K562 (cell line): ENCODE measurements at regions not wholly inside any gene's neighbourhood (a gene's known extent, or its start where the extent isn't known, plus 50 kb on each side); places are given as distances from the start of the nearest gene placed in this dataset.

ENCODE experiments used
- ATAC-seq: fragments of 200-7000 bp; cut with Tn5 transposase; 3 replicates; pipeline ENCODE4 v1.9.1; 2020; ENCODE audit warnings: moderate library complexity
- BruUV-seq: library from RNA; stranded (reverse); fragments of 400-500 nt; replicated peaks from 2 replicates; lab custom pipeline; 2021; lab: Mats Ljungman, UMichigan
- CTCF ChIA-PET: fragments of 300-600 bp; formaldehyde crosslinking; extraction: SDS; loops from one replicate; lab custom pipeline; 2021; ENCODE audit warnings: low intra/inter-chr PET ratio; lab: Yijun Ruan, JAX
- POLR2A ChIA-PET: fragments of 300-600, 350-650 bp; sonication (Branson Sonifier 250); formaldehyde crosslinking; extraction: SDS; loops from one replicate; lab custom pipeline; 2021; ENCODE audit warnings: antibody characterized with exemption, inconsistent platforms; lab: Yijun Ruan, JAX
- DNase-seq, 4 experiments: peaks; one replicate each; pipeline versions ENCODE4 v3.0.0 to v3.0.0-alpha.2; 2011 to 2018; ENCODE audit warnings: low spot score in 3 of 4, mixed read lengths in 3 of 4; ENCODE audit errors: extremely low read depth in 1 of 4
- FAIRE-seq: peaks from 2 replicates; lab custom pipeline; 2011; peaks lifted over from hg19 to GRCh38; lab: Jason Lieb, UNC
- H2AFZ ChIP-seq: 2 replicates; pipeline ENCODE4 v1.6.0; 2011; ENCODE audit warnings: low read depth, low read length, control low read depth, inconsistent platforms
- H3K27ac ChIP-seq: fragments of 200-600 bp; 3 replicates; pipeline ENCODE4 v1.8.0; 2011; ENCODE audit warnings: low read depth, mild to moderate bottlenecking, control low read depth, inconsistent platforms, low read length, moderate library complexity, mixed read lengths; ENCODE audit errors: extremely low read depth
- H3K27me3 ChIP-seq, 2 experiments: fragments of 300-600 bp in 1 of 2; 2 replicates in 1 of 2; 3 replicates in 1 of 2; pipeline versions ENCODE4 v1.6.0 to v1.8.0; 2011; ENCODE audit warnings: inconsistent platforms in 2 of 2, low read length in 2 of 2, mild to moderate bottlenecking in 1 of 2, mixed read lengths in 1 of 2, moderate library complexity in 1 of 2; ENCODE audit not compliant: control insufficient read depth in 2 of 2, insufficient read depth in 2 of 2
- H3K36me3 ChIP-seq: fragments of 300-600 bp; 3 replicates; pipeline ENCODE4 v1.8.0; 2011; ENCODE audit warnings: mild to moderate bottlenecking, low read length, inconsistent platforms; ENCODE audit not compliant: control insufficient read depth, insufficient read depth
- H3K4me1 ChIP-seq, 2 experiments: fragments of 200-600 bp in 1 of 2; replicated peaks in 1 of 2; 2 replicates in 1 of 2; 3 replicates in 1 of 2; pipeline versions ENCODE4 v1.5.1 to v1.8.0; 2011; ENCODE audit warnings: inconsistent platforms in 2 of 2, low read length in 2 of 2, mild to moderate bottlenecking in 1 of 2, mixed read lengths in 1 of 2, moderate library complexity in 1 of 2; ENCODE audit not compliant: control insufficient read depth in 2 of 2, insufficient read depth in 2 of 2
- H3K4me2 ChIP-seq: 2 replicates; pipeline ENCODE4 v1.6.1; 2011; ENCODE audit warnings: low read length, control low read depth, inconsistent platforms, mixed read lengths; ENCODE audit not compliant: insufficient read depth
- H3K4me3 ChIP-seq: fragments of 200-600 bp; sonication (generic), shearing (Covaris generic); 2 replicates; pipeline ENCODE4 v1.5.1; 2016; ENCODE audit warnings: control low read depth, inconsistent platforms
- H3K79me2 ChIP-seq: fragments of 200-600 bp; 3 replicates; pipeline ENCODE4 v1.8.0; 2011; ENCODE audit warnings: low read length, inconsistent platforms; ENCODE audit not compliant: control insufficient read depth, insufficient read depth
- H3K9ac ChIP-seq, 2 experiments: 2 replicates each; pipeline versions ENCODE4 v1.6.0 to v1.6.1; 2011; ENCODE audit warnings: low read depth in 2 of 2, low read length in 2 of 2, control low read depth in 1 of 2, inconsistent platforms in 1 of 2, mild to moderate bottlenecking in 1 of 2, mixed read lengths in 1 of 2; ENCODE audit not compliant: insufficient read depth in 1 of 2
- H3K9me1 ChIP-seq: one replicate; pipeline ENCODE4 v1.6.0; 2011; ENCODE audit warnings: inconsistent platforms, mild to moderate bottlenecking, low read length, moderate library complexity; ENCODE audit not compliant: control insufficient read depth, insufficient read depth
- H3K9me3 ChIP-seq: replicated peaks from 2 replicates; pipeline ENCODE4 v1.5.1; 2011; ENCODE audit warnings: low read depth, low read length, inconsistent platforms; ENCODE audit not compliant: control insufficient read depth, insufficient read depth
- H4K20me1 ChIP-seq: replicated peaks from 2 replicates; pipeline ENCODE4 v1.6.1; 2011; ENCODE audit warnings: low read length, inconsistent platforms, mixed read lengths; ENCODE audit not compliant: control insufficient read depth, insufficient read depth
- AFF1 ChIP-seq, 2 experiments: fragments of 450-650 bp; IDR thresholded peaks; 2 replicates each; pipeline ENCODE4 v1.6.1; 2018; ENCODE audit warnings: mild to moderate bottlenecking in 2 of 2, low read depth in 1 of 2; ENCODE audit not compliant: partially characterized antibody in 2 of 2
- ARNT ChIP-seq, 2 experiments: fragments of 450-650 bp; IDR thresholded peaks; 2 replicates each; pipeline ENCODE4 v1.6.1; 2016; ENCODE audit warnings: mild to moderate bottlenecking in 1 of 2
- ERF ChIP-seq: fragments of 450-650 bp; formaldehyde crosslinking; IDR thresholded peaks from 2 replicates; pipeline ENCODE4 v1.4.0; 2020; ENCODE audit warnings: mild to moderate bottlenecking, mixed read lengths
- HOMEZ ChIP-seq: fragments of 250-450 bp; sonication (Bioruptor Pico); IDR thresholded peaks from 2 replicates; pipeline ENCODE4 v1.4.0; 2020; ENCODE audit warnings: mild to moderate bottlenecking, moderate library complexity
- KAT7 ChIP-seq: sonication (generic); formaldehyde crosslinking; IDR thresholded peaks from 2 replicates; pipeline ENCODE4 v1.8.0; 2022; ENCODE audit warnings: missing genetic modification reagents, mild to moderate bottlenecking, borderline replicate concordance
- PTRF ChIP-seq: fragments of 450-650 bp; IDR thresholded peaks from 2 replicates; pipeline ENCODE4 v1.6.1; 2016; ENCODE audit warnings: mild to moderate bottlenecking, missing genetic modification characterization, missing compliant biosample characterization
- STAG1 ChIP-seq: sonication (generic); formaldehyde crosslinking; IDR thresholded peaks from 2 replicates; pipeline ENCODE4 v1.5.0; 2020; ENCODE audit warnings: missing genetic modification reagents, borderline replicate concordance
- XRCC5 ChIP-seq: fragments of 200-400 bp; formaldehyde crosslinking; IDR thresholded peaks from 2 replicates; pipeline ENCODE4 v1.6.1; 2017; ENCODE audit warnings: low read depth, mild to moderate bottlenecking, low read length
- ZBTB33 ChIP-seq: sonication (generic); formaldehyde crosslinking; IDR thresholded peaks from 2 replicates; pipeline ENCODE4 v1.8.1; 2023; ENCODE audit warnings: mild to moderate bottlenecking, missing genetic modification reagents
- ZNF23 ChIP-seq: fragments of 250-450 bp; sonication (Bioruptor Pico); IDR thresholded peaks from 2 replicates; pipeline ENCODE4 v1.4.0; 2020; ENCODE audit warnings: mild to moderate bottlenecking
- WGBS: fragments of 100-300 bp; shearing (Covaris generic); methylation state at CpG from one replicate; pipeline ENCODE4 v1.1.6; 2016; ENCODE audit warnings: low coverage, mixed read lengths; ENCODE audit not compliant: insufficient coverage; ENCODE audit errors: missing lambda C conversion rate; 5-methylcytosine and 5-hydroxymethylcytosine counted together
- in situ Hi-C: fragments of 300-500 bp; cut with MboI; formaldehyde crosslinking; loops from 4 replicates; pipeline ENCODE4 v1.15.0; 2018; ENCODE audit warnings: inconsistent platforms, mixed read lengths
- intact Hi-C: fragments of 100-400 bp; cut with micrococcal nuclease; formaldehyde crosslinking; loops from 2 replicates; pipeline ENCODE4 v1.14.2; 2022

DNA sequence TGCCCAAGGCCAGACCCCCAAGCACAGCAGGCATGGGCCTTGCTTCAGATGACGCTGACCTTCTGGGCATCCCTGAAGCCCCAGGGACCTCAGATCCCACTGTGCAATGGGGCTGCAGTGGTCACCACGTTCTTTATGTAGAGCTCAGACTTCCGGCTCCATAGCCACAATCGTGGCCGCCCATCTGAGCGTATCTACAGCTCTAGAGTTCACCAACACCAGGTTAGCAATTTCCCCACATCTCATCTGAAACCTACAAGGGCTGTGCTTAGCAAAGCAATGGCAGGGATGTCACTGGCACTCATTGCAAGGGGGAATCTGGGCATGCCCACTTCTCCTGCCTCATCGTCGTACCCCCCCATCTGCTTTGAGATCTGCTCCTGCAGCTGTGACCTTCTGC is 384.4 kb upstream of the TSHZ3 start:
- Histone ChIP-seq H3K27ac (no peak overlapping the region), H4K20me1 (no peaks in the 10 kb centered on the region; the same call in 1 of the 2 replicates), H2AFZ (no peak overlapping the region), H3K79me2 (no peaks in the 10 kb centered on the region), H3K9me3 (no peaks in the 10 kb centered on the region), H3K9me1 (no peaks in the 10 kb centered on the region), H3K36me3 (no peaks in the 10 kb centered on the region), H3K4me1 (no peaks in the 10 kb centered on the region), H3K27me3 (no peaks in the 10 kb centered on the region), H3K4me3 (no peak overlapping the region), H3K4me2 (no peak overlapping the region), H3K9ac (no peak overlapping the region)
- TF ChIP-seq ARNT (IDR thresholded peaks at IDR 0.05) (no peak), STAG1 (CRISPR knock-in tag) (no peak), HOMEZ (CRISPR knock-in tag) (no peak), AFF1 (IDR thresholded peaks at IDR 0.05; ENCODE audit: low read depth in 1 of 2, partially characterized antibody in 2 of 2) (no peak), ZNF23 (no peak), ERF (CRISPR knock-in tag) (no peak), XRCC5 (no peak), KAT7 (CRISPR knock-in tag) (no peak), PTRF (tag) (no peak), ZBTB33 (CRISPR knock-in tag) (no peak)
- WGBS: 1% methylated on average over 8 of the region's 8 CpGs
- CTCF ChIA-PET: no interaction called here
- POLR2A ChIA-PET: no interaction called here
- intact Hi-C loops (no loop called here), in situ Hi-C loops (no loop called here)
- ATAC-seq (no peak), FAIRE-seq (no peak), DNase-seq (no peak)
- BruUV-seq: no TSS peak
